Epithelial cell of esophagus (primary cell): ENCODE measurements at regions not wholly inside any gene's neighbourhood (a gene's known extent, or its start where the extent isn't known, plus 50 kb on each side); places are given as distances from the start of the nearest gene placed in this dataset.

Source experiments
- DNase-seq: peaks from one replicate; pipeline ENCODE4 v3.0.0; 2010; ENCODE audit warnings: low read depth
- H3K4me3 ChIP-seq: 2 replicates; pipeline ENCODE4 v1.5.1; 2011; ENCODE audit warnings: mild to moderate bottlenecking, low read length, control low read depth
- TF ChIP-seq, protein P1 (sequence below): IDR thresholded peaks from 2 replicates; pipeline ENCODE4 v1.5.1; 2011; ENCODE audit warnings: low read depth, mild to moderate bottlenecking, low read length, control low read depth, inconsistent platforms; ENCODE audit not compliant: insufficient read depth; ENCODE audit errors: missing control alignments

GRCh38 chr7:24049296-24049695 lies 234.7 kb upstream of the NPY start:
- no peak for DNase-seq
- TF ChIP-seq, protein P1, sequence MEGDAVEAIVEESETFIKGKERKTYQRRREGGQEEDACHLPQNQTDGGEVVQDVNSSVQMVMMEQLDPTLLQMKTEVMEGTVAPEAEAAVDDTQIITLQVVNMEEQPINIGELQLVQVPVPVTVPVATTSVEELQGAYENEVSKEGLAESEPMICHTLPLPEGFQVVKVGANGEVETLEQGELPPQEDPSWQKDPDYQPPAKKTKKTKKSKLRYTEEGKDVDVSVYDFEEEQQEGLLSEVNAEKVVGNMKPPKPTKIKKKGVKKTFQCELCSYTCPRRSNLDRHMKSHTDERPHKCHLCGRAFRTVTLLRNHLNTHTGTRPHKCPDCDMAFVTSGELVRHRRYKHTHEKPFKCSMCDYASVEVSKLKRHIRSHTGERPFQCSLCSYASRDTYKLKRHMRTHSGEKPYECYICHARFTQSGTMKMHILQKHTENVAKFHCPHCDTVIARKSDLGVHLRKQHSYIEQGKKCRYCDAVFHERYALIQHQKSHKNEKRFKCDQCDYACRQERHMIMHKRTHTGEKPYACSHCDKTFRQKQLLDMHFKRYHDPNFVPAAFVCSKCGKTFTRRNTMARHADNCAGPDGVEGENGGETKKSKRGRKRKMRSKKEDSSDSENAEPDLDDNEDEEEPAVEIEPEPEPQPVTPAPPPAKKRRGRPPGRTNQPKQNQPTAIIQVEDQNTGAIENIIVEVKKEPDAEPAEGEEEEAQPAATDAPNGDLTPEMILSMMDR, result no peak

GRCh38 chr7:24050991-24051560 lies 232.9 kb upstream of the NPY start:
- DNase-seq, result no peak
- H3K4me3 ChIP-seq, result no peak overlapping the region
- TF ChIP-seq, protein P1, result no peak

More at GRCh38 chr7:24049296-24049695, 234.7 kb upstream of the NPY start:
- H3K4me3 ChIP-seq, result no peak overlapping the region

GRCh38 chr7:24051651-24052050 lies 232.3 kb upstream of the NPY start:
- DNase-seq, result no peak
- H3K4me3 ChIP-seq, result no peak overlapping the region
- TF ChIP-seq, protein P1, result no peak

GRCh38 chr7:24052572-24053260 lies 231.3 kb upstream of the NPY start:
- TF ChIP-seq, protein P1, result no peak
- DNase-seq, result peak; percentile 77
- H3K4me3 ChIP-seq, result no peak overlapping the region

- TF ChIP-seq, protein P1, result no peak
- DNase-seq, result no peak
- H3K4me3 ChIP-seq, result no peak overlapping the region
These were observed 229.8 kb upstream of the NPY start for GRCh38 chr7:24054236-24054635.

- TF ChIP-seq, protein P1, result no peak
- DNase-seq, result no peak
- no peak overlapping the region for H3K4me3 ChIP-seq
These were observed 226.7 kb upstream of the NPY start for GRCh38 chr7:24057243-24057642.

DNA sequence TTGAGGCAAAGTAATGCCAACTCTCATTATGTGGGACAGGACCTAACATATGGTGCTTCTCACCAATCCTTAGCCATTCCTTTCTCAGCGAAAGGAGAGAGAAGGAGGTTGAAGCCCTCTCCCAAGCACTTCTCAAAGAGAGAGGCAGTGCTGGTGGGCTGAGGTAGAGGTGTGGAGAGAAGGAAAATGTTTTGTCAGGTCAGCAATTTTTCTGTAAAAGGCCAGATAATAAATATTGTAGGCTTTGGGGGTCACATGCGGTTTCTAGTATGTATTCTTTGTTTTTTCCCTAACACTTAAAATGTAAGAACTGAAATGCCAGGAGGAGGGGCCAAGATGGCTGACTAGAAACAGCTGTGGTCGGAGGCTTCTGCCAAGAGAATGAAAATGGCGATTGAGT lies 225.0 kb upstream of the NPY start:
- DNase-seq, result no peak
- no peak overlapping the region for H3K4me3 ChIP-seq
- TF ChIP-seq, protein P1, result no peak
